Smooth muscle cell (in vitro differentiated cells): ENCODE measurements at regions not wholly inside any gene's neighbourhood (a gene's known extent, or its start where the extent isn't known, plus 50 kb on each side); places are given as distances from the start of the nearest gene placed in this dataset.
A peak's percentile ranks its signal among the peaks of the same experiment; 100 is the strongest.

ENCODE experiments used
- DNase-seq: peaks from one replicate; lab custom pipeline; 2025; ENCODE audit not compliant: unreplicated experiment; lab: John Stamatoyannopoulos, UW
- H2AFZ ChIP-seq: fragments of 200-600 bp; sonication (generic); 2 replicates; pipeline ENCODE4 v1.6.0; 2016; ENCODE audit warnings: antibody characterized with exemption, low read depth, mild to moderate bottlenecking
- H3F3A ChIP-seq: fragments of 200-600 bp; sonication (generic); 2 replicates; pipeline ENCODE4 v1.6.0; 2017; ENCODE audit warnings: antibody characterized with exemption, low read depth
- H3K27ac ChIP-seq: fragments of 200-600 bp; sonication (generic); 2 replicates; pipeline ENCODE4 v1.5.1; 2016; ENCODE audit warnings: low read depth, mild to moderate bottlenecking
- H3K27me3 ChIP-seq: fragments of 200-600 bp; sonication (generic); 2 replicates; pipeline ENCODE4 v1.6.1; 2016; ENCODE audit warnings: low read depth, mild to moderate bottlenecking
- H3K36me3 ChIP-seq: fragments of 200-600 bp; sonication (generic); 2 replicates; pipeline ENCODE4 v1.5.1; 2016; ENCODE audit warnings: low read depth
- H3K4me1 ChIP-seq: fragments of 200-600 bp; sonication (generic); 2 replicates; pipeline ENCODE4 v1.5.1; 2016; ENCODE audit warnings: low read depth
- H3K4me2 ChIP-seq: fragments of 200-600 bp; sonication (generic); 2 replicates; pipeline ENCODE4 v1.6.0; 2016; ENCODE audit warnings: mild to moderate bottlenecking
- H3K4me3 ChIP-seq: fragments of 200-600 bp; sonication (generic); 2 replicates; pipeline ENCODE4 v1.5.1; 2016; ENCODE audit warnings: mild to moderate bottlenecking
- H3K79me2 ChIP-seq: fragments of 200-600 bp; sonication (generic); 2 replicates; pipeline ENCODE4 v1.6.0; 2016; ENCODE audit warnings: low read depth, mild to moderate bottlenecking
- H3K9ac ChIP-seq: fragments of 200-600 bp; sonication (generic); 2 replicates; pipeline ENCODE4 v1.6.0; 2016; ENCODE audit warnings: low read depth
- H3K9me3 ChIP-seq: fragments of 200-600 bp; sonication (generic); replicated peaks from 2 replicates; pipeline ENCODE4 v1.5.1; 2016; ENCODE audit warnings: low read depth
- H4K20me1 ChIP-seq: fragments of 200-600 bp; sonication (generic); 2 replicates; pipeline ENCODE4 v1.6.0; 2016; ENCODE audit warnings: low read depth
- CTCF ChIP-seq: fragments of 200-600 bp; sonication (generic); IDR thresholded peaks from 2 replicates; pipeline ENCODE4 v1.5.1; 2017; ENCODE audit warnings: borderline replicate concordance, mild to moderate bottlenecking, antibody characterized with exemption; ENCODE audit not compliant: insufficient read depth, poor library complexity, severe bottlenecking
- WGBS: methylation state at CpG from one replicate; pipeline ENCODE4 v1.1.7; 2016; ENCODE audit warnings: low lambda C conversion rate; 5-methylcytosine and 5-hydroxymethylcytosine counted together

DNA sequence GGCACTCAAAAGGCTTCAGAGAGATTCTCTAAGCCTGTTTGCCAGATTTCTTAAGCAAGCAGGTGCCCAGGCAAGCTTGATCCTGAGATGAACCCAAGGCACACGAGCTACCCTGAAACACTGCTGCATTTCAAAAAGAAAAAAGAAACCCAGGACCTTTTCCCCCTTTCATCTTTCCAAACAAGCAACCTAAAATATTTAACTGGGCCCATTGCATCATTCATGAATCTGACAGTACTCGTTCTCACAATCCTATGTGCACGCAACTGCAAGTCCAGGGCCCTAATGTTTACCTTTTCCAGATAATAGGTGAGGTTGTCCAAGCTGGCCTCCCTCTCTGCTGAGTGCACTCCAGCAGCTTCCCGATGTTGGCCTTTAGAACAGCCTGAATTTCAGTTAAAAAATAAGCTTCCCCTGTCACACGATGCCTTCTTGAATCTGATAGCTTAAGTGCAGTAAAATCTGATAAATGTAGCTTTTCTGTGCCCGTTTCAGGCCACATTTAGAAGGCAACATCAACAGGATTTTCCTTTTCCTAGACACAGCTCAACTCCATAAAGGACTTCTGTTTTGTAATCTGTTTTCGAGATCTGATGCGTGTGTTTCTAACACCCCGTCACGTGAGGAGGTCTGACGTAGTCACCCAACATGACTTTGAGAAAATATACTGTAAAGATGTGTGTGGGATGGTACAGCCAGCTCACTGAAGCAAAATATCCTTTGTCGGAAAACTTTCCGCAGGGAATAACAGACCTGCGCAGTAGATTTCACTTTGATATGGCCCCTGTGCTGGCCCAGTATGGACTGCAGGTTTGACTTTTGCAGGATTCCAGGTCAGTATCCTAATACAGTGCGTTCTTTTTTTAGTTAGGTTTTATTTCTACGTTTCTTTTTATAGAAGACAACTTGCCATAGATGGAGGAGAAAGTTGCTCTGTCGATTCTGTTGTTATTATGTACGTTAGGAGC, 55.1 kb upstream of the RASA2 start:
- Histone ChIP-seq H3K79me2 (peaks cover 34% of the 10 kb centered on the region), H3K27me3 (no peaks in the 10 kb centered on the region), H3K27ac (peak overlapping the region; percentile 21), H3K9me3 (no peaks in the 10 kb centered on the region), H3F3A (peaks cover 9% of the 10 kb centered on the region), H3K4me2 (no peak overlapping the region), H2AFZ (no peak overlapping the region), H3K4me1 (peaks cover 9% of the 10 kb centered on the region), H3K9ac (no peak overlapping the region), H4K20me1 (no peaks in the 10 kb centered on the region), H3K36me3 (no peaks in the 10 kb centered on the region), H3K4me3 (no peak overlapping the region)
- no peak for DNase-seq
- 73% methylated on average over 18 of the region's 18 CpGs for WGBS
- TF ChIP-seq CTCF = no peak

GRCh38 chr3:141432904-141433303, 53.9 kb upstream of the RASA2 start:
- H2AFZ ChIP-seq = no peak overlapping the region
- no peak overlapping the region for H3K4me3 ChIP-seq
- H3K9me3 ChIP-seq = no peaks in the 10 kb centered on the region
- H3K79me2 ChIP-seq = peaks cover 34% of the 10 kb centered on the region
- H3K36me3 ChIP-seq = no peaks in the 10 kb centered on the region
- no peak overlapping the region for H3K9ac ChIP-seq
- H3K27me3 ChIP-seq = no peaks in the 10 kb centered on the region
- WGBS = 95% methylated on average over 2 of the region's 2 CpGs
- H3F3A ChIP-seq = peaks cover 5% of the 10 kb centered on the region
- no peak for TF ChIP-seq CTCF
- no peaks in the 10 kb centered on the region for H3K4me1 ChIP-seq
- no peaks in the 10 kb centered on the region for H4K20me1 ChIP-seq
- H3K27ac ChIP-seq = no peak overlapping the region
- no peak for DNase-seq
- no peak overlapping the region for H3K4me2 ChIP-seq

- no peak for TF ChIP-seq CTCF
- DNase-seq = no peak
- H3K9ac ChIP-seq = no peak overlapping the region
- H3K4me3 ChIP-seq = no peak overlapping the region
- no peak overlapping the region for H2AFZ ChIP-seq
- no peaks in the 10 kb centered on the region for H3K9me3 ChIP-seq
- H3K27ac ChIP-seq = no peak overlapping the region
- 100% methylated on average over 2 of the region's 2 CpGs for WGBS
- H3K4me2 ChIP-seq = no peak overlapping the region
- no peaks in the 10 kb centered on the region for H3K4me1 ChIP-seq
- H3K36me3 ChIP-seq = no peaks in the 10 kb centered on the region
- H3K79me2 ChIP-seq = peaks cover 26% of the 10 kb centered on the region
- no peaks in the 10 kb centered on the region for H3K27me3 ChIP-seq
- peaks cover 5% of the 10 kb centered on the region for H3F3A ChIP-seq
- H4K20me1 ChIP-seq = no peaks in the 10 kb centered on the region
Observed at GRCh38 chr3:141434255-141434654, 52.6 kb upstream of the RASA2 start.
